ENCODE measurements at regions not wholly inside any gene's neighbourhood (a gene's known extent, or its start where the extent isn't known, plus 50 kb on each side); places are given as distances from the start of the nearest gene placed in this dataset.

DNA sequence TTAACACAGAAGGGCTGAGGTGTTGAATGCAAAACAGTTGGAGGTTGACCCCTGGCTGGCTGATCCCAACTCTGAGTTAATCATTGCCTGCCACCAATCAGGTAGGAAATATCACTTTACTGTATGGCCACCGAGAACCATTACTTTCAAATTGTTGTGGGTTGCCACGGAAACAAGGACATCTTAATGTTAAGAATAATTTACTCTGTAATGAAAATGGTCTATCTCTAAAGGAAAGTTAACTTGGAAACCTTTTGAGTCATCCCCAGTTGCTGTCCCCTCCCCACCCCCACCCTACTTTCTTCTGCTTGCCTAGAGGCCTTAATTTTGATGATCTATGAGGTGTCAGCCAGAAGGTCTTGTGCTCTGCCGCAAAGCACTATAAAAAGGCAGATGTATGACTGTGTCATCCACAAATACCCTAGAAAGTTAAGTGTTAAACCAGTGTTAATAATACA lies 78.7 kb upstream of the SNRK start:
- no peak for DNase-seq

DNA sequence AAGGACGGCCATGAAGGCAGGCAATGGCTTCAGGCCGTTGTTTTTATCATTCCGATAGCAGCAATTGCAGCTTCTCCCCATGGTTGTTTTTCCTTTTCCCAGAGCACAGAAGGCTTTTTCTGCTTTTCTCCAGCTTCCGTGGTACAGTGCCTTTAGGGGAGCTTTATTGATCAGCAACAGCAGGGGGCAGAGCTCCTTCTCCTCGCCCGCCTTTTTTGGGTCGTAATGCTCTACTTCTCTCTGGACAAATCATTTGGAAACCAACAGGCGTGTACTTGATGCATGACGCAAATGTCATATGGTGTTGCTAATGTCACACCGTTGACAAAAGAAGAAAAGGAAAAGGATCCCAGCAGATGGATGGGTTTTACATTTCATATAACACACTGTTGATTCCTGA lies 79.7 kb upstream of the SNRK start:
- DNase-seq, result no peak

DNA sequence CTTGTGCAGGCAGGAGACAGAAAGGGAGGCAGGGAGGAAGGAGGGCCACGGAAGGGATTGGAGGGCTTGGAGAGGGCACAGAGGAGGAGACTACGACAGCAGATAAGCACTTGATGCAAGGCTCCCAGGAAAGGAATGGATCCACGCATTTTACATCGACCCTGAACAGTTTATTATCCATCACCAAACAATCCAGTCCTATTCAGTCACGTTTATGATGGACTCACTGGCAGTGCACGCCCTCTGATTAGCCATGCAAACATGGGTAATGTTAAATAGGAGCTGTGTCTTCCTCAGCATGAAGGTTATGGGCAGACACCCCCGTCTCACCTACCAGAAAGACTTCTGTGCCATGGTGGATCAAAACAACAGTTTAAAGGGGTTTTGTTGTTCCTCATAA lies 80.2 kb upstream of the SNRK start:
- no peak for DNase-seq

DNA sequence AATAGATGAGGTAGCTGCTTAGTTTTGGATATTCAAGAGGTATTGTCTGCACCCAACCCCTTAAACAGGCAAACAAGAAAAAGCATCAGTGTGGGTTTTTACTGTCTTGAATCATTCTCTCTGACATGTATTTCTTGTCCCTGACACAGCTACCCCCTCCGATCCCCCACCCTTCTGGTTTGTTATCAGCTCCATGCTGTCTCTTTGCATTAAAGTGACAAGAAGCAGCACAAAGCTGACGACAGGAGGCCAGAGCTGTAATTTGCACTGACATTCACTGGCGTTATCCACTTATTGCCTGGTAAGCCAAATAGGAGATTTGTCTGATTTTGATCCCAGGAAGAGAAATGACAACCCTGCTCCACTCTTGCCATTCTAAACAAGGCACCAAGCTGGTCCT lies 83.3 kb upstream of the SNRK start:
- DNase-seq, result no peak

DNA sequence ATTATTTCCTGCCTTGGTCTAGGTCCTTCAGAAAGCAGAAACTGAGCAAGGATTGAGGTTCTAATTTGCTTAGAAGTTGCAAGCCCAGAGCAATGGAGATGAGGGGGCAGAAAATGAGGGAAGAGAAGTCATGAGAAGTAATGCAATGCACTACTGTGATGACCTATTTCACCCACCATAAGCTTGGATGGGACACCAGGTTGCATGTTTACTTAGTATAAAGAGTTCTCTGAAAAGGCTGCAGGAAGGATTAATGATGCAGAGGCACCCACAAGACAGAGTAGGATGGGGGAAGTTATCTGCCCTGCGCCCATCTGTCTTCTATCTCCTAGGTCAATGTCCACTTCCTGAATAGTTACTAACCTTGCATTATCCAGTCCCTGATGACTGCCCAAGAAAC lies 84.8 kb upstream of the SNRK start:
- DNase-seq, result no peak

DNA sequence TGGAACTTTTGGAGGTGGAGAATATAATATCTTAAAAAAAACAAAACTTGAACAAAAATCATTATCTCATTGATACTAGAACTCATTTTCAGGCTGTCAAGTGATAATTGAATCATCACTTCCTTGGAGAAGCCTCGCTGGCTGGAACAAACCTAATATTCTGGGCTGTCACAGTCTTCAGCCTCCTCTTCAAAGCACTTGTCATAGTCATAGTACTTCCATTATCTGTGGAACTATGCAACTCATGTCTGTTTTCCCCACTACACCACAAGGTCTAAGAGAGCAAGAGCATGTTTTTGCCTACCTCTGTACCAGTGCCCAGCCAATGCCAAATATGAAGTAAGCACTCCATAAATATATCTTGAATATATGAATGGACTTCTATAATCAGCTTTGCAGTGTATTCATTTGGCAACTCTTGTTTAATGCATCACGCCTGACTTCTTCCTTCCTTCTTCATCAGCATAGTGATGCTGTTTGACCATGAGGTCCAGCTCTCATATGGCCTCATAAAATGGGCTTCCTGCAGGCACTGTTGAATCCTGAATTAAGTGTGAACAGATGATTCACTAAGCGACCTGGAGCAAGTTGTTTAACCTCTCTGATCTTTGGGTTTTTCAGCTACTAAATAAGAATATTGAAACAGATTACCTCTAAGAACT lies 86.6 kb upstream of the SNRK start:
- DNase-seq, result no peak

DNA sequence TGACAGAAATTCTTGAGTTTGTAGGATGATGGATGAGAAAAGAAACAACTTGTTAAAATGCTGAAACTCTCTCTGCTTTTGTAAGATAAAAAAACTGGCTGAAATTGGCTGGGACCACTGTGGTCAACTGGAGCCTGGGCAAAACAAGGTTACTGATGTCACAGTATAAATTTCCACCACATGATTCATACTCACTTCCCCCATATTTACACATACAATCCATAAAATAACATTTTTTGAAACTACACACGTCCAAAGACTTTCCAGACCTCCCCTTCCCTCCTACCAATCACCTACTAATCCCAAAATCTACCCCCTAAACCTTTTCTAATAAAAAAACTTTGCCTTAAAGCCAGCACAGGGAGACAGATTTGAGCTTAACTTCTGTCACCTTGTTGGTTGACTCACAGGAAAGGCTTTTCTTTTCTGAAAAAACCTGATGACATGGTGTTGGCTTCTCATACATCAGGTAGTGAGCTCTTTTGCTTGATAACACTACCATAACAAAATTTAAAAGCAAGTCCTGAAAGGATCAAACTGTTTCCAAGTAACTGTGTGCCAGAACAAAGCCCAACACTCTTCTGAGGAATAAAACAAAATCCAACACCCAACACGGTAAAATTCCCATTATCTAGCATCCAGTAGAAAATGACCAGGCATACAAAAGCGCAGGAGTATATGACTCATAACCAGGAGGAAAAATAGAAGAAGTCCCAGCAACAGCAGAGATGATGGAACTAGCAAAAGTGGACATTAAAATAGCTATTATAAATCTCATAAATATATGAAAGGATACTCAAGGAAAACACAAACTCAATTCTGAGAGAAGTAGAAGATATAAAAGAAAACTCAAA lies 87.3 kb upstream of the SNRK start:
- DNase-seq, result no peak

DNA sequence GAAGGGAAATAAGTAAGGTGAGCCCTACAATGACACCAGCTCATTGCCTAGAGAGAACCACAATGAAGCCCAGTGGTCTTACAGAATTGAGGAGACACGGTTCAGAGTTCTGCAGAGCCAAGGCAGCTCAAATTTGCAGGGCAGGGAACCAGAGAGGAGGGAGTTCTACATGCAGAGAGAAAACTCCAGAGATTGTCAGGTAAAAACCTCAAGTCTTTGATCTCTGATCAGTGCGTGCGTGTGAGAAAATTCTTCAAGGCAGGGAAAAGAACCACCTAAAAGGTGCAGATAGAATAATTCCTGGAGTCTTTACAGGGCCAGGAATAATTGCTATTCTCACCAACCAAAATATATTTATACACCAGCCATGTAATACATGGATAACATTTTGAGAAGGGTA lies 88.0 kb upstream of the SNRK start:
- DNase-seq, result no peak

DNA sequence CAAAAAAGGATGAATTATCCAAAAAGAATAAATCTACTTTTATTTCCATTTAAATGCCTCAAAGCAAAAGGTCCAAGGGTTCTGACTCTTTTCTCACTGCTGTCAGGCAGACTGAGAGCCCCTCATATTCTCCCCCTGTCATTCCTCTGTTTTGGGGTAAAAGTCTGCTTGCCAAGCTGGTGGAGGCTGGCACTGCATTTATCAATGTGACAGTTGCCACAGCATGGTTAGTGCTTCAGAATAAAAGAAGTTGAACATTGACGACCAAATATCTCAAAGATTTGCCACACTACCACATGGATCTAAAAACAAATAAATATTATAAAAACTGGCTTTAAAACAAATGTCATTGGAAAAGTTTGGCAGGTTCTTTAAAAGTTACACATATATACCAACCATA lies 89.2 kb upstream of the SNRK start:
- no peak for DNase-seq

DNA sequence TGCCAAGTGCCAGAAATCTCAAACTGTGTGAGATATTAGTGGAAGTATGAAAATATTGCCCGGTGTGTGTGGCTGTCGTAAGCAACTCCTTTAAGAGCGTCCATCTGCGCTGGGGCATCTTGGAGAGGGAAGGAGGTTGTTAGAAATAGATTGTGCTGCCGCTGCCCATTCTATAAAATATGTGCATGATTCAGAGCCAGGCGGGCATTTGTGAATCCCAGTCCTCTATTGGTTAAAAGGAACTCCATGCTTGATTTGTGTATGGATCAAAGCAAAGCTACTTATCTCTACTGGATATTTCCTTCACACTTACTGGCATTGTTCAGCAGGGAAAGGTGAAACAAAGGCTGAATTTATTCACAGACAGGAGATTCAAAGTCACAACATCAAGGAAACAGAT lies 89.6 kb upstream of the SNRK start:
- DNase-seq, result no peak

DNA sequence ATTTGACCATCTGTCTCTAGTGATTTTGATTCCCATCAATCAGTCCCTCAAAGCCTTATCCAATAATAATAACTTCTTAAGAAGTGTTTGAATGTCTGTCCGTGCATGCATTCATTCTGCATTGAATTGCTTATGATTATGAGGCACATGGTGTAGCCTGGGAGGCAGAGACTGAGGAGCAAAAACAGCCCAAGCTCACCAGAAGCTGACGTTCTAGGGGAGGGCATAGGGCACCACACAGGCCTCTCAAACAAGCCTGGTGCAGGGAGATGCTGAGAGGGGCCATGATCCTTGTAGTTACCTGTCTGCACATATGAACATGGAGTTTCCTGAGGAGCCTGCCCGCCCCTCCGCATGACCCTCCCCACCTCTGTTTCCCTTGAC lies 89.2 kb upstream of the POMGNT2 start:
- DNase-seq, result no peak

DNA sequence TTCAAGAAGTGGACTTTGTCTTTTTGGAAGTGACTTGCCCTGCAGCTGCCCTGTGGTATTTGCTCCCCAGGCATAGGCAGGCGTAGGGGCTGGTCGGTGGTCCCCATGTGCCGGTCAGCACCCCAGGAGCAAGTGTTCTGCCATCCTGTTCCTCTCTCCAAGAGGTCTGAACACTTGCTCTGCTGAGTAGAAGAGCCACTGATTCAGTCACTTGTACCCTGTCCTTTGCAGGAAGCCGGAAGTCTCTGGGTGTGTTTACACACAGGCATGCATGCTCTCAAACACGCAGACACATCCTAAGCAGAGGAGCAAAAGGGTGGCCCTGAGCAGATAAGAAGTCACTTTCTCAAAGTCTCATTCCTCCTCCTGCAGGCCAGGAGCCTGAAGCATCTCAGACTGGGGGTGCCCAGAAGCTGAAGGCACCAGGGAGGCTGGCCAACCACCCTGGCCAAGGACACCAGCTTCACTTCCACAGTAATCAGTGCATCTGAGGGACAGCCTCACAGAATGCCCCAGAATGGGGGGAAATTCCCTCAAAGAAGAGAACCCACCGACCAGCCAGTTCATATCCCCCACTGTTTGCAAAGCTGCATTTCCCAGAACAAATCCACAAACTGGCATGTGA lies 88.7 kb upstream of the POMGNT2 start:
- no peak for DNase-seq

DNA sequence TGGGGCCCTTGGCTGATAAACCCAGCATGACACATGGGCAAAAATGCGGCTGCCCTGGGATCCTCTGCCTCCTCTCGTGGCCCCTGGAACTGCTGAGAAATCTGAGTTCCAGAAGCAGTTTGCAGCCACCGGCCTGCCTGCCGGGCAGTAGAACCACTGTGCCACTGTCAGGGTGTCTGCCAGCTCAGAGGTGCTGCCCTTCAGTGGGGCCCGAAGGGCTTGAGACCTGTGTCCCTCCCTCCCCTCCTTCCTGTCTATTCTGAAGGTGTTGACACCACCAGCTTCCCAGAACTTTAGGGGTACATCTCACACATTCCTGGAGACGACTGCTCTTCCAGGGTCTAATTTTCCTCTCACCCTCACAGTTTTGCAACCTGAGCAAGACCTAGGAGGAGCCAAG lies 88.2 kb upstream of the POMGNT2 start:
- no peak for DNase-seq

DNA sequence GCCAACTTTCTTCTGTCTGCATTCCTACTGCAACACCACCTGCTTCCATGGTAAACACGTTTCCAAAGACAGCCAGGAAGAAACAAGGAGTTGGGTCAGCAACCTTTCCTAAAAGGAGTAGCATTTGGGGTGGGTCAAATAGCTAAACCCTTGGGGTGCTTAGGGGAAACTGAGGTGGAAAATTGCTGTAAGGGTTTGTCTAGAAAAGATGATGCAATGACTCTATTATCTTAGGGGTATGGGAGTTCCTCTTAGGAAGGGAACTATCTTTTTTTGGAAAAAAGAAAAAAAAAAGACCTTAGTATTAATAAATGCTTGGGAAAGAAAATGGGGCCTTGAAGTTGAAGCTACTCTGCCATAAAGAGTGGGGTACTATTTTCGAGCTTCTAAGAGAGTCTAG lies 86.1 kb upstream of the POMGNT2 start:
- DNase-seq, result no peak

DNA sequence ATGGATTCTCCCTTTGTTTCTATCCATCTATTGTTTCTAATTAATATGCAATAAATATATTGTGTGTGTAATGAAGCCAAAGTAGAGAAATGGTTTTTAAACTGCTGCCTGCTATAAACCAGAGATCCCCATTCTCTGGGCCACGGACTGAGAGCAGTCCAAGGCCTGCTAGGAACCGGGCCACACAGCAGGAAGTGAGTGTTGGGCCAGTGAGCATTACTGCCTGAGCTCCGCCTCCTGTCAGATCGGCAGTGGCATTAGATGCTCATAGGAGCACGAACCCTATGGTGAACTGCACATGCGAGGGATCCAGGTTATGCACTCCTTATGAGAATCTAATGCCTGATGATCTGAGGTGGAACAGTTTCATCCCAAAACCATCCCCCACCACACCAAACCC lies 85.2 kb upstream of the POMGNT2 start:
- DNase-seq, result no peak

DNA sequence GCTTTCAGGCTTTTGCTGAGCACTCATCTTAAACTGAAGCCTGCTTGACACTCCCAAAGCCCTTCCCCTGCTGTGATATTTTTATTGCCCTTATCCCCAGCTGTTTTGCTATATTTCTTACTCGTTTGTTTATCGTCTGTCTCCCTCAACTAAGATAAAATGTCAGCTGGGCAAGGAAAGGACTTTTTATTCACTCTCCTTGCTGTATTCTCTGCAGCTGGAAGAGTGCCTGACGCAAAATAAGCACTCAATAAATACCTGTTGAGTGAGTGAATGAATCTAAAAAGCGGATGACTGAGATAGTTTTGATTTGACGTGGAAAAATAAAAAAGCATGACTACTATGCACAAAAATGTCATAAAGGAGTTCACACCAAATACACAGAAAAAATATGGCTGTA lies 84.8 kb upstream of the POMGNT2 start:
- DNase-seq, result no peak

DNA sequence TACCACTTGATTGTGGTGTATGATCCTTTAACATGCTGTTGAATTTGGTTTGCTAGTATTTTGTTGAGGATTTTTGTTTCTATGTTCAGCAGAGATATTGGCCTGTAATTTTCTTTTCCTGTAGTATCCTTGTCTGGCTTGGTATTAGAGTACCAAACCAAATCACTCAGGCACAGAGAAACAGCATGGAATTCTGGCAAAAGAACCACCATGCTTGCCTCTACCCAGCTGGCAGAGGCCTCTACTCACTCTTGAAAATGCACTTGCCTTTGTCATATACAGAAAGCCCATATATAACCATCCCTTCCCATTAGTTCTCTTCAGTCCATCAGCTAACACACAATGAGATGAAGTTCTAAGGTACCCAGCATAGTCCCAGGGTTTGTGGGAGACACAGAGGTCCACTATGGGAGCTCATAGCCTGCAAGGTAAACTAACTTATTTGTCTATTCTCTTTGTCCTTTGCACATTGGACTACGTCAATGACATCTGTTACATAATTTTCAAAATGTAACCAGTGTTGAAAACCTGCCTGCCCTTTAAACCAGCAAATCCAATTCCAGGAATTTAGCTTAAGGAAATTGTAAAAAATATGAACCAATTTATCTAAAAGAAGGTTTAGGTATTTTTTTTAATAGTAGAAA lies 82.1 kb upstream of the POMGNT2 start:
- DNase-seq, result no peak

DNA sequence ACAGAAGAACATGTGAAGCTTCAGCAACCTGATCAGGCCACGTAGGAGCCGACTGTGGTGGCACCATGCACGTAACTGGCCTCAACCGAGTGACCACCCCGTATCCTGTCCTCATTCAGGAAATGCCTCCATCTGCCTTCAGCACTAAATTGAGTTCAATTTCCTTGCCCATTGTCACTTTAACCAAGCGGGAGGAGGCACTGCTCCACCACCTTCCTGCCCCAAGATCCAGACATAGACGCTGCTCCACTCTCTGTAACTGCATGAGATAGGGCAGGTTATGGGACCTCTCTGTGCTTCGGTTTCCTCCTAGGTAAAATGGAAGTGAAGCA lies 80.1 kb upstream of the POMGNT2 start:
- DNase-seq, result peak; percentile 59

DNA sequence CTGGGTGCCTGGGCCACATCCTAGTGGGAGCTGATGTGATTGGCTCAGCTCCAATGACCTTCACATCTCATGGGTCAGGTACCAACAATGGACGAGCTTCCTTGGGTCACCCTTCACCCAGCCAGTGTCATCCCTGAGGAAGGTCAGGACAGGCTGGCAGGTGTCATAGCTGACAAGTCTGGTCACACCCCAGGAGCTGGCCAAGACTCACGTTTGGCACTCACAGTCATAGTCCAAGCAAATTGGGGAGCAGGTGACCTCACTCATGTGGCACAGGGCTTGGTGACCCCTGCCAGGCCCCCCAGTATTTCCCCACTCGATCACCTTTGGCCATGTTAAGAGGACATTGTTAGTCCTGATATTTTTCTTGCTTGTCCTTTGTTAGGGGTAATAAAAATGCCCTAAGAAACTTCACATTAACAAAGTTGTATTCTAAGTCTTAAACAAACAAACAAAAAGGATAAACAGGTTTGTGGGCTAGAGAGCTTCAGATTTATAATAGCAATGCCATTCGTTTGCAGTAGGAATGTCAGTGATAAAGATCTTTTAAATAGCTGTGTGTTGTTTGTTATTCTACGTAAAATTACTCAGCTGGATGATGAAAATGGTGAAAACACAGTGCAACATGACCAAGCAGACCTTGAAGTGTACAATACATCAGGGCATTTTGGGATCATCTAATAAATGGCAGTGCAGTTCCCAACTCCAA lies 79.5 kb upstream of the POMGNT2 start:
- DNase-seq, result peak; percentile 56

DNA sequence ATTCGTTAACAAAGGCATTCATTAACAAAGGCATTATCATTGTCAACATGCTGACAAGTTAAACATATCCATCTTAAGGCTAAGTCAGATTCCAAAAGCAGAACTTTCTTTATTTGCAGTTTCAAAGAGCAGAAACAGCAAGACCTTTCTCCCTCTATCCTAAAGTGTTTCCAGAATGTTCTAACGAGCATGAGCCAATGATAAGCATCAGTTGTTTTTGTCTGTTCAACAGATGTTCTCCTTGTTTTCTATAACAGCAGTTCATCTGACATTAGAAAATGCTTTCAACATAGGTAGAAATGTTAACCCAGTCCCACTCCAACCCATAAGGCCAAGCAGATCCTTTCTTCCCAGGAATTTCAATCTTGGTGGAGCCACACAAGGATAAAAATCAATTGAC lies 77.6 kb upstream of the POMGNT2 start:
- DNase-seq, result no peak

DNA sequence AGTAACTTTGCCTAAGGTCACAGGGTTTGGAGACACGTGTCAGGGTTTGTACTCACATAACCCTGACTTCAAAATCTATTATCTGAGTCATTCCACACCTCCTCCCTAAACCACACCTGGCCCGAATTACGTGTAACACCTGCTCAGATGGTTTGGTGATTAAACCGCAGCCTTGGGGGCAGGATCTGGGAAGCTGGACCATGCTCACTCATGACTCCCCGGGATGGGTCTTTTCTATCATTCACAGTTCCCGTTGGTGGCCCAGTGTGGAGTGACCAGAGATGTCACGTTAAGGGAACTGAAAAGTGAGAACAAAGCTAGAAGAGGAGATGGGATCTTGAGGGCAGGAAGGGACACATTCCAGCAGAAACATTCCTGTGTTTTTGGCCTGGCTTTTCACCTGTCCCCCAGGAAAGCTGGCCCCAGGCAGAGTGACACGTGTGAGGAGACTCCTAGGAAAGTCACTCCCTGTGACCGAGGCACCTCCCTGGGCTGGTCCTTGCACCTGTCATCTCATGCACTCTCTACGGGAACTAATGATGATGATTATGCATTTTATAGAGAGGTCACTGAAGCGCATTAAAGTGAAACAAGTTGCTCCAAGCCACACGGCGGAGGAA lies 75.4 kb upstream of the POMGNT2 start:
- no peak for DNase-seq

DNA sequence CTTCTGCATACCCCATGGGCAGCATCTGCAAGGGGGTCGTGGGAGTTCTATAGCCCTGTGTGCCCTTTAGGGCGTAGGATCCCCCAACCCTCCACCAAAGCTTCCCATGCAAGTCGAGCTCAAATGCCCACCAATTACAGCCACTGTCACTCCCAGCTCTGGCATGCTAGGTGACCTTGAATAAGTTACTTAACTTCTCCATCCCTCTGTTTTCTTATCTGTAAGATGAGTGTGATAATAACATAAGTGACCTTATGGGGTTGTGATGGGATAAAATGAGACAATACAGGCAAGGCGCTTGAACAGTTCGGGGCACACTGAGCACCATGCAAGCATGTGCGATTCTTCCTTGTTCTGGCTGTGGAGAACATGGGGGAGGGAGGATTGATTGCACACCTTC lies 74.8 kb upstream of the POMGNT2 start:
- DNase-seq, result no peak

DNA sequence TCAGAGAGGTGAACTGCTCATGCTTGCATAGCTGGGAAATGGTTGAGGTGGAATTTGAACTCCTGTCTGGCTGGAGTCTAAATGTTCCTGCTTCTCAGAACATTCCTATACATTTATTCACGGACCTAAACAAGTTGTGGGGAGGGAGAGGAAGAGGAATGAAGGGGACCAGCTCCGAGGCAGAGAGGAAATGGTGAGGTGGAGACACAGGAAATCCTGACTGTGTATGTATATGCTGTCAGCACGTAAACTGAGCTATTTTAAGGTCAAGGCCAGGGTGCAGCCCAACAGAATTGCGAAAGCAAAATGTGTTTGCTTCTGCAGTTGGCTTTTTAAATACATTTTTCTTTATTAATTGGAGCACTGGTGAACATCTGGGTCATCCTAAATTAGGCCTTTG lies 74.1 kb upstream of the POMGNT2 start:
- DNase-seq, result peak; percentile 86

All from dermis blood vessel endothelial cell (primary cell).